GM18505 (cell line): ENCODE measurements at regions not wholly inside any gene's neighbourhood (a gene's known extent, or its start where the extent isn't known, plus 50 kb on each side); places are given as distances from the start of the nearest gene placed in this dataset.

Source experiments
- ATAC-seq: cut with Tn5 transposase; IDR thresholded peaks from one replicate; pipeline ENCODE4 v1.9.1; 2021; ENCODE audit not compliant: unreplicated experiment
- POLR2A ChIP-seq: IDR thresholded peaks from 4 replicates; pipeline ENCODE4 v1.6.1; 2011; ENCODE audit warnings: borderline replicate concordance; ENCODE audit not compliant: insufficient read depth, insufficient read length; ENCODE audit errors: extremely low read depth

DNA sequence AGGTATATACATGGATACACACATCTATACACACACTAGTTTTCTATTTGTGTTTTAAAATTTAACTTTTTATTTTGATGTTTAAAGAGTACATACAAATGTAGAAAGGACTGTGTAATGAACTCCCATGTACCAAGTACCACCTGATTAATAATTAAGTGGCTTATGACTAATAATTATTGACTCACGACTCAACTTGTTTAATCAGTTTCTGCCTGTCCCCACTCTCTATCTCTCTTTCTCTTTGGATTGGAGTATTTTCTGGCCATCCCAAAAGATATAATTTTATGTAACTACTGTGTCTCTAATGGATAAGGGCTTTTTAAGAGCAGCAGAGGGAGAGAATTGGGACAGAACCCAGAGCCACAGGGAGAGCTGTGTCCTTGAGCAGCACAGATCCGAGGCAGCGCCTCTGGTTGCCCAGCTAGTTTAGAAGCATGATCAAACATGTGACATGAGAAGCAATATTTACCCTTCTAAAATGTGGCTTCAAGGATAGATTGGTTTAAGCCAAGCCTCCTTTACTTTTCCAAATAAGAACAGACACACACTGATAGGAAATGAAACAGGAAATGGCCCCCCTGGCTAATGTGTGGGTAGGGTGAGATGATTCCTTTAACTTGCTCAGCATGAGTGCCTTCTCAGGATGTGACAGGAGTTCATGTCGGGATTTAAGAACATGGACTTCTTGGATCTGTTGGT, 81.0 kb downstream of the ERMARD start:
- no peak for ATAC-seq
- no peak for TF ChIP-seq POLR2A

GRCh38 chr6:169831450-169832246, 80.2 kb downstream of the ERMARD start:
- ATAC-seq, result peak; percentile 82
- no peak for TF ChIP-seq POLR2A
